ENCODE measurements at regions not wholly inside any gene's neighbourhood (a gene's known extent, or its start where the extent isn't known, plus 50 kb on each side); places are given as distances from the start of the nearest gene placed in this dataset.

GRCh38 chr13:84867246-84867645 is 932.0 kb downstream of the SLITRK6 start:
- no peaks in the 10 kb centered on the region for H3K36me3 ChIP-seq
- no peak overlapping the region for H3K4me3 ChIP-seq
- H3K4me1 ChIP-seq: no peaks in the 10 kb centered on the region
- no peaks in the 10 kb centered on the region for H3K9me3 ChIP-seq
- intact Hi-C loops (cut with DNase I; ENCODE audit: low total_unique reads): no loop called here
- DNase-seq: no peak
- no peak for TF ChIP-seq CTCF (IDR thresholded peaks at IDR 0.05 in 8 of 11, conservative IDR thresholded peaks at IDR 0.05 in 3 of 11)
- TF ChIP-seq POLR2A (IDR thresholded peaks at IDR 0.05): no peak
- no peak for TF ChIP-seq POLR2AphosphoS5 (IDR thresholded peaks at IDR 0.05)
- no peaks in the 10 kb centered on the region for H3K27me3 ChIP-seq (replicated peaks in 1 of 7)
- H3K27ac ChIP-seq: no peak overlapping the region

- Histone ChIP-seq H3K4me3 (no peak overlapping the region), H3K27me3 (replicated peaks in 1 of 7) (no peaks in the 10 kb centered on the region), H3K36me3 (no peaks in the 10 kb centered on the region), H3K9me3 (no peaks in the 10 kb centered on the region), H3K27ac (no peak overlapping the region), H3K4me1 (no peaks in the 10 kb centered on the region)
- TF ChIP-seq POLR2AphosphoS5 (IDR thresholded peaks at IDR 0.05): no peak
- no peak for TF ChIP-seq POLR2A (IDR thresholded peaks at IDR 0.05)
- no peak for TF ChIP-seq CTCF (IDR thresholded peaks at IDR 0.05 in 8 of 11, conservative IDR thresholded peaks at IDR 0.05 in 3 of 11)
- 83 to 89% (median 87%) methylated on average over 2 of the region's 2 CpGs for WGBS, 5 donors
- no peak for DNase-seq
- intact Hi-C loops (cut with DNase I; ENCODE audit: low total_unique reads): no loop called here
These were observed 933.4 kb downstream of the SLITRK6 start for GRCh38 chr13:84865783-84866221.

GRCh38 chr13:84864341-84864740 is 934.9 kb downstream of the SLITRK6 start:
- Histone ChIP-seq H3K4me1 (no peaks in the 10 kb centered on the region), H3K27me3 (replicated peaks in 1 of 7) (no peaks in the 10 kb centered on the region), H3K27ac (no peak overlapping the region), H3K9me3 (no peaks in the 10 kb centered on the region), H3K36me3 (no peaks in the 10 kb centered on the region), H3K4me3 (no peak overlapping the region)
- DNase-seq: no peak
- intact Hi-C loops (cut with DNase I; ENCODE audit: low total_unique reads): no loop called here
- WGBS, 5 donors: 63 to 73% (median 66%) methylated on average over 2 of the region's 2 CpGs
- TF ChIP-seq POLR2AphosphoS5 (IDR thresholded peaks at IDR 0.05): no peak
- TF ChIP-seq POLR2A (IDR thresholded peaks at IDR 0.05): no peak
- TF ChIP-seq CTCF (IDR thresholded peaks at IDR 0.05 in 8 of 11, conservative IDR thresholded peaks at IDR 0.05 in 3 of 11): no peak

DNA sequence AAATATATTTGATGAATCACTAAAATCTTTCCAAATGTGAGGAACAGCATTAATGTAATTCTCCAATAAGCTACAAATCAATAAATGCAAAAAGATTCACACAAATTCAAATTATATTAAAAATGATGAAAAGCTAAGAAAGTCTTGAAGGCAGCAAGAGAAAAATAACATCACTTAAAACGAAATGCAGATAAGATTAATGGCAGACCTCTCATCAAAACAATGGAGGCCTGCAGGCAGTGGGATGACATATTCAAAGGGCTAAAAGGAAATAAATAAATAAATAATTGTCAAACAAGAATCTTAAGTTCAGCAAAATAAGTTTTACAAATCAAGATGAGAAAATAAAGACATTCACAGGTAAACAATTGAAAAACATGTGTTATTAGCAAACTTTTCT is 952.1 kb downstream of the SLITRK6 start:
- 50 to 64% (median 61%) methylated on average over 1 of the region's 1 CpG for WGBS, 5 donors
- Histone ChIP-seq H3K4me3 (no peak overlapping the region), H3K9me3 (no peaks in the 10 kb centered on the region), H3K4me1 (no peaks in the 10 kb centered on the region), H3K27me3 (replicated peaks in 1 of 7) (no peaks in the 10 kb centered on the region), H3K27ac (no peak overlapping the region), H3K36me3 (no peaks in the 10 kb centered on the region)
- no peak for DNase-seq
- TF ChIP-seq POLR2A (IDR thresholded peaks at IDR 0.05): no peak
- TF ChIP-seq POLR2AphosphoS5 (IDR thresholded peaks at IDR 0.05): no peak
- TF ChIP-seq CTCF (IDR thresholded peaks at IDR 0.05 in 8 of 11, conservative IDR thresholded peaks at IDR 0.05 in 3 of 11): no peak
- intact Hi-C loops (cut with DNase I; ENCODE audit: low total_unique reads): no loop called here
